IMR-90 (cell line): ENCODE measurements at regions not wholly inside any gene's neighbourhood (a gene's known extent, or its start where the extent isn't known, plus 50 kb on each side); places are given as distances from the start of the nearest gene placed in this dataset.
A peak's percentile ranks its signal among the peaks of the same experiment; 100 is the strongest.

Experiments used
- ATAC-seq: fragments of 200-7000 bp; cut with Tn5 transposase; 2 replicates; pipeline ENCODE4 v1.9.1; 2020; ENCODE audit warnings: low read depth, mild to moderate bottlenecking, moderate library complexity
- BruUV-seq: library from RNA; stranded (reverse); fragments of 400-500 nt; replicated peaks from 2 replicates; lab custom pipeline; 2021; lab: Mats Ljungman, UMichigan
- CTCF ChIA-PET: fragments of 300-600 bp; formaldehyde crosslinking; extraction: SDS; loops from one replicate; lab custom pipeline; 2021; ENCODE audit warnings: antibody characterized with exemption; lab: Yijun Ruan, JAX
- POLR2A ChIA-PET: fragments of 300-600 bp; sonication (Branson Sonifier 250); formaldehyde crosslinking; loops from one replicate; lab custom pipeline; 2022; ENCODE audit warnings: antibody characterized with exemption; ENCODE audit not compliant: unreplicated experiment; lab: Charles Lee
- DNase-seq: peaks from one replicate; pipeline ENCODE4 v3.0.0; 2013
- H2AFZ ChIP-seq: replicated peaks from 2 replicates; pipeline ENCODE3; 2013; ENCODE audit warnings: low read length, mild to moderate bottlenecking; ENCODE audit not compliant: poor library complexity
- H2AK5ac ChIP-seq: 2 replicates; pipeline ENCODE4 v1.6.1; 2013; ENCODE audit warnings: low read depth, low read length, inconsistent platforms
- H2AK9ac ChIP-seq: replicated peaks from 2 replicates; pipeline ENCODE3; 2013; ENCODE audit warnings: mild to moderate bottlenecking, low read depth, low read length, moderate library complexity; ENCODE audit not compliant: poor library complexity
- H2BK120ac ChIP-seq: 2 replicates; pipeline ENCODE4 v1.6.1; 2013; ENCODE audit warnings: low read depth, low read length, inconsistent platforms
- H2BK15ac ChIP-seq: 3 replicates; pipeline ENCODE4 v1.6.1; 2013; ENCODE audit warnings: low read depth, low read length, inconsistent platforms
- H2BK20ac ChIP-seq: 2 replicates; pipeline ENCODE4 v1.6.1; 2013; ENCODE audit warnings: low read depth, mild to moderate bottlenecking, inconsistent platforms, low read length, moderate library complexity
- H2BK5ac ChIP-seq: 2 replicates; pipeline ENCODE4 v1.6.1; 2013; ENCODE audit warnings: mild to moderate bottlenecking, low read depth, low read length, inconsistent platforms; ENCODE audit not compliant: poor library complexity, severe bottlenecking
- H3K14ac ChIP-seq: replicated peaks from 2 replicates; pipeline ENCODE4 v1.6.1; 2013; ENCODE audit warnings: low read depth, low read length, inconsistent platforms
- H3K18ac ChIP-seq: 2 replicates; pipeline ENCODE4 v1.6.1; 2013; ENCODE audit warnings: low read depth, low read length, control low read depth
- H3K23ac ChIP-seq: 2 replicates; pipeline ENCODE4 v1.6.1; 2013; ENCODE audit warnings: low read depth, low read length, inconsistent platforms
- H3K27ac ChIP-seq: 2 replicates; pipeline ENCODE4 v1.5.1; 2013; ENCODE audit warnings: mild to moderate bottlenecking, control low read depth, low read length; ENCODE audit not compliant: insufficient read depth
- H3K27me3 ChIP-seq: 2 replicates; pipeline ENCODE4 v1.6.1; 2013; ENCODE audit warnings: low read length; ENCODE audit not compliant: control insufficient read depth, insufficient read depth
- H3K36me3 ChIP-seq: 2 replicates; pipeline ENCODE4 v1.6.1; 2013; ENCODE audit warnings: low read length, mixed read lengths; ENCODE audit not compliant: control insufficient read depth, insufficient read depth
- H3K4ac ChIP-seq: 2 replicates; pipeline ENCODE4 v1.6.1; 2013; ENCODE audit warnings: low read depth, low read length, inconsistent platforms
- H3K4me1 ChIP-seq: 2 replicates; pipeline ENCODE4 v1.6.1; 2013; ENCODE audit warnings: low read length, mixed read lengths; ENCODE audit not compliant: control insufficient read depth, insufficient read depth
- H3K4me2 ChIP-seq: 2 replicates; pipeline ENCODE4 v1.6.1; 2013; ENCODE audit warnings: low read depth, mild to moderate bottlenecking, control low read depth, low read length, moderate library complexity
- H3K4me3 ChIP-seq: 2 replicates; pipeline ENCODE4 v1.5.1; 2013; ENCODE audit warnings: low read depth, mild to moderate bottlenecking, control low read depth, low read length, moderate library complexity; ENCODE audit not compliant: insufficient read depth
- H3K56ac ChIP-seq: 2 replicates; pipeline ENCODE4 v1.6.1; 2013; ENCODE audit warnings: low read length, inconsistent platforms; ENCODE audit not compliant: insufficient read depth; ENCODE audit errors: extremely low read depth
- H3K79me1 ChIP-seq, 2 experiments: 2 replicates each; pipeline ENCODE4 v1.6.1; 2013; ENCODE audit warnings: low read length in 2 of 2, inconsistent platforms in 1 of 2, low read depth in 1 of 2
- H3K9ac ChIP-seq: 2 replicates; pipeline ENCODE4 v1.6.1; 2013; ENCODE audit warnings: low read depth, low read length, control low read depth
- H3K9me1 ChIP-seq: 2 replicates; pipeline ENCODE4 v1.6.1; 2013; ENCODE audit warnings: low read length, inconsistent platforms; ENCODE audit not compliant: insufficient read depth
- H3K9me3 ChIP-seq: 2 replicates; pipeline ENCODE4 v1.6.1; 2013; ENCODE audit warnings: low read length; ENCODE audit not compliant: control insufficient read depth, insufficient read depth
- H4K20me1 ChIP-seq: 2 replicates; pipeline ENCODE4 v1.6.1; 2013; ENCODE audit warnings: low read length, inconsistent platforms; ENCODE audit not compliant: insufficient read depth
- H4K5ac ChIP-seq: 2 replicates; pipeline ENCODE4 v1.6.1; 2013; ENCODE audit warnings: mild to moderate bottlenecking, low read depth, low read length, control low read depth
- H4K8ac ChIP-seq, 2 experiments: 2 replicates each; pipeline ENCODE4 v1.6.1; 2013; ENCODE audit warnings: low read depth in 2 of 2, low read length in 2 of 2, control low read depth in 1 of 2, inconsistent platforms in 1 of 2
- H4K91ac ChIP-seq: 2 replicates; pipeline ENCODE4 v1.6.1; 2013; ENCODE audit warnings: low read depth, low read length, inconsistent platforms; ENCODE audit not compliant: insufficient read depth
- BHLHE40 ChIP-seq: fragments of 150-350 bp; IDR thresholded peaks from 2 replicates; pipeline ENCODE4 v1.6.1; 2016; ENCODE audit warnings: mild to moderate bottlenecking, low read depth, low read length
- CEBPB ChIP-seq: IDR thresholded peaks from 2 replicates; pipeline ENCODE4 v1.6.1; 2012; ENCODE audit warnings: low read depth, low read length, improper control_type of control experiment
- CHD1 ChIP-seq: IDR thresholded peaks from 2 replicates; pipeline ENCODE4 v1.6.1; 2012; ENCODE audit warnings: low read depth, low read length, improper control_type of control experiment
- FOS ChIP-seq: fragments of 150-350 bp; IDR thresholded peaks from 2 replicates; pipeline ENCODE4 v1.6.1; 2016; ENCODE audit warnings: low read depth, low read length
- MAFK ChIP-seq: IDR thresholded peaks from 2 replicates; pipeline ENCODE4 v1.6.1; 2012; ENCODE audit warnings: low read depth, low read length, improper control_type of control experiment
- MAZ ChIP-seq: IDR thresholded peaks from 2 replicates; pipeline ENCODE4 v1.6.1; 2012; ENCODE audit warnings: low read depth, mild to moderate bottlenecking, low read length, improper control_type of control experiment, moderate library complexity, borderline replicate concordance
- MXI1 ChIP-seq: IDR thresholded peaks from 2 replicates; pipeline ENCODE4 v1.6.1; 2012; ENCODE audit warnings: low read depth, mild to moderate bottlenecking, low read length, moderate library complexity, borderline replicate concordance
- NFE2L2 ChIP-seq: fragments of 150-350 bp; IDR thresholded peaks from 2 replicates; pipeline ENCODE4 v1.6.1; 2016; ENCODE audit warnings: low read depth, mild to moderate bottlenecking, low read length
- POLR2A ChIP-seq: IDR thresholded peaks from 2 replicates; pipeline ENCODE4 v1.6.1; 2012; ENCODE audit warnings: mild to moderate bottlenecking, low read depth, low read length
- RAD21 ChIP-seq: IDR thresholded peaks from 2 replicates; pipeline ENCODE4 v1.6.1; 2012; ENCODE audit warnings: low read length, improper control_type of control experiment
- RCOR1 ChIP-seq: IDR thresholded peaks from 2 replicates; pipeline ENCODE4 v1.6.1; 2012; ENCODE audit warnings: mild to moderate bottlenecking, low read length, improper control_type of control experiment; ENCODE audit not compliant: insufficient replicate concordance
- RFX5 ChIP-seq: IDR thresholded peaks from 2 replicates; pipeline ENCODE4 v1.8.0; 2012; ENCODE audit warnings: low read depth, mild to moderate bottlenecking, low read length, moderate library complexity
- SMC3 ChIP-seq: fragments of 150-350 bp; IDR thresholded peaks from 2 replicates; pipeline ENCODE4 v1.6.1; 2016; ENCODE audit warnings: low read depth, mild to moderate bottlenecking, antibody characterized with exemption, low read length, moderate library complexity
- WGBS, 2 experiments: methylation state at CpG; one replicate each; pipeline versions ENCODE4 v1.1.5 to v1.1.7; 2013; ENCODE audit warnings: missing lambda C conversion rate in 2 of 2; ENCODE audit not compliant: insufficient read length in 1 of 2; ENCODE audit errors: extremely low coverage in 2 of 2; 5-methylcytosine and 5-hydroxymethylcytosine counted together
- dilution Hi-C: fragments of 300-500 bp; cut with HindIII; formaldehyde crosslinking; loops from one replicate; pipeline ENCODE4 v1.14.3; 2018; ENCODE audit warnings: low sequenced_read_pairs; ENCODE audit not compliant: unreplicated experiment
- in situ Hi-C: fragments of 300-500 bp; cut with MboI; formaldehyde crosslinking; loops from 3 replicates; pipeline ENCODE4 v1.14.3; 2019; ENCODE audit warnings: low sequenced_read_pairs, inconsistent platforms, mixed read lengths
- intact Hi-C: fragments of 100-400 bp; cut with micrococcal nuclease; formaldehyde crosslinking; loops from 2 replicates; pipeline ENCODE4 v1.10.0; 2022
- TF ChIP-seq, protein P1 (sequence below): fragments of 150-350 bp; IDR thresholded peaks from 2 replicates; pipeline ENCODE4 v1.6.1; 2016; ENCODE audit warnings: low read depth, mild to moderate bottlenecking, low read length, moderate library complexity, borderline replicate concordance
- TF ChIP-seq, protein P2 (sequence below): conservative IDR thresholded peaks from 2 replicates; pipeline ENCODE4 v1.5.1; 2012; ENCODE audit warnings: mild to moderate bottlenecking, low read depth, low read length, improper control_type of control experiment
- TF ChIP-seq, protein P3 (sequence below): fragments of 150-350 bp; IDR thresholded peaks from 2 replicates; pipeline ENCODE4 v1.6.1; 2017; ENCODE audit warnings: mild to moderate bottlenecking, antibody characterized with exemption, low read length, low read depth

DNA sequence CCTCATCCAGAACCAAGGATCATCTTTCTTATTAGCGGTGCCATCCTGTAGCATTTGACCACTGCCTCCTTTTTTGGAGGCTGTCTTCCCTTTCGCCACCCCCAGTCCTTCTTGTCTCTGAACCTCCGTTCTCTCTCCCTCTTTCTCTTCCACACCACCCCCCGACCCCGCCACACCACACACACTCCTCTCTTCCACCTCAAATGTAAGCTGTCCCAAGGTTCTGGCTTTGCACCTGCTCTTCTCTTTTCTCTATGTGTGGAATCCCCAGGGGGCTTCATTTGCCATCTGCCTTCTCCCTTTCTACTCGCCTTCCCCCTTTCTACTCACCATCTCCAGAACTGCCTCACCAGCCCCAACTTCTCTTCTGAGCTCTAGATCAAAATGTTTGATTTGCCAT, 111.3 kb upstream of the CDYL start:
- Histone ChIP-seq H3K9ac (no peak overlapping the region), H3K4me3 (no peak overlapping the region), H3K27me3 (no peaks in the 10 kb centered on the region), H2BK20ac (no peak overlapping the region), H3K4ac (no peak overlapping the region), H2AK9ac (no peak overlapping the region), H3K4me2 (no peak overlapping the region), H3K14ac (no peak overlapping the region), H3K36me3 (no peaks in the 10 kb centered on the region), H3K9me1 (peaks cover 26% of the 10 kb centered on the region), H3K23ac (no peak overlapping the region), H2AK5ac (peak overlapping the region; percentile 25; the same call in 1 of the 2 replicates), H3K9me3 (no peaks in the 10 kb centered on the region), H2AFZ (no peak overlapping the region), H2BK5ac (no peak overlapping the region), H3K79me1 (no peaks in the 10 kb centered on the region), H4K8ac (no peak overlapping the region), H4K5ac (no peak overlapping the region), H4K91ac (no peak overlapping the region), H2BK15ac (no peak overlapping the region), H3K18ac (no peak overlapping the region), H2BK120ac (no peak overlapping the region), H3K4me1 (peaks cover 7% of the 10 kb centered on the region), H3K27ac (no peak overlapping the region), H4K20me1 (no peaks in the 10 kb centered on the region), H3K56ac (no peak overlapping the region)
- 80% methylated on average over 2 of the region's 6 CpGs; no CpG with 5 or more reads in 1 of the 2 experiments for WGBS, 2 experiments
- POLR2A ChIA-PET = interaction anchor here (0.6 kb wide), 1 partner anchor 9 kb away, joined by 3 read pairs; no protein-coding TSS in a partner anchor
- TF ChIP-seq, protein P1, sequence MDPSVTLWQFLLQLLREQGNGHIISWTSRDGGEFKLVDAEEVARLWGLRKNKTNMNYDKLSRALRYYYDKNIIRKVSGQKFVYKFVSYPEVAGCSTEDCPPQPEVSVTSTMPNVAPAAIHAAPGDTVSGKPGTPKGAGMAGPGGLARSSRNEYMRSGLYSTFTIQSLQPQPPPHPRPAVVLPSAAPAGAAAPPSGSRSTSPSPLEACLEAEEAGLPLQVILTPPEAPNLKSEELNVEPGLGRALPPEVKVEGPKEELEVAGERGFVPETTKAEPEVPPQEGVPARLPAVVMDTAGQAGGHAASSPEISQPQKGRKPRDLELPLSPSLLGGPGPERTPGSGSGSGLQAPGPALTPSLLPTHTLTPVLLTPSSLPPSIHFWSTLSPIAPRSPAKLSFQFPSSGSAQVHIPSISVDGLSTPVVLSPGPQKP = no peak
- TF ChIP-seq SMC3 = no peak
- no peak for TF ChIP-seq MAFK
- no peak for TF ChIP-seq BHLHE40
- no peak for TF ChIP-seq RCOR1
- TF ChIP-seq, protein P2, sequence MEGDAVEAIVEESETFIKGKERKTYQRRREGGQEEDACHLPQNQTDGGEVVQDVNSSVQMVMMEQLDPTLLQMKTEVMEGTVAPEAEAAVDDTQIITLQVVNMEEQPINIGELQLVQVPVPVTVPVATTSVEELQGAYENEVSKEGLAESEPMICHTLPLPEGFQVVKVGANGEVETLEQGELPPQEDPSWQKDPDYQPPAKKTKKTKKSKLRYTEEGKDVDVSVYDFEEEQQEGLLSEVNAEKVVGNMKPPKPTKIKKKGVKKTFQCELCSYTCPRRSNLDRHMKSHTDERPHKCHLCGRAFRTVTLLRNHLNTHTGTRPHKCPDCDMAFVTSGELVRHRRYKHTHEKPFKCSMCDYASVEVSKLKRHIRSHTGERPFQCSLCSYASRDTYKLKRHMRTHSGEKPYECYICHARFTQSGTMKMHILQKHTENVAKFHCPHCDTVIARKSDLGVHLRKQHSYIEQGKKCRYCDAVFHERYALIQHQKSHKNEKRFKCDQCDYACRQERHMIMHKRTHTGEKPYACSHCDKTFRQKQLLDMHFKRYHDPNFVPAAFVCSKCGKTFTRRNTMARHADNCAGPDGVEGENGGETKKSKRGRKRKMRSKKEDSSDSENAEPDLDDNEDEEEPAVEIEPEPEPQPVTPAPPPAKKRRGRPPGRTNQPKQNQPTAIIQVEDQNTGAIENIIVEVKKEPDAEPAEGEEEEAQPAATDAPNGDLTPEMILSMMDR = no peak
- no peak for TF ChIP-seq RAD21
- TF ChIP-seq NFE2L2 = no peak
- TF ChIP-seq CHD1 = no peak
- TF ChIP-seq RFX5 = no peak
- TF ChIP-seq CEBPB = no peak
- no peak for TF ChIP-seq POLR2A
- no peak for TF ChIP-seq FOS
- TF ChIP-seq, protein P3, sequence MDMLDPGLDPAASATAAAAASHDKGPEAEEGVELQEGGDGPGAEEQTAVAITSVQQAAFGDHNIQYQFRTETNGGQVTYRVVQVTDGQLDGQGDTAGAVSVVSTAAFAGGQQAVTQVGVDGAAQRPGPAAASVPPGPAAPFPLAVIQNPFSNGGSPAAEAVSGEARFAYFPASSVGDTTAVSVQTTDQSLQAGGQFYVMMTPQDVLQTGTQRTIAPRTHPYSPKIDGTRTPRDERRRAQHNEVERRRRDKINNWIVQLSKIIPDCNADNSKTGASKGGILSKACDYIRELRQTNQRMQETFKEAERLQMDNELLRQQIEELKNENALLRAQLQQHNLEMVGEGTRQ = no peak
- TF ChIP-seq MXI1 = no peak
- TF ChIP-seq MAZ = no peak
- CTCF ChIA-PET = no interaction called here
- ATAC-seq (no peak), DNase-seq (no peak)
- BruUV-seq = no TSS peak
- intact Hi-C loops = no loop called here
- in situ Hi-C loops = no loop called here
- dilution Hi-C loops = no loop called here
